Pons (tissue), 1 donor: ENCODE measurements at regions not wholly inside any gene's neighbourhood (a gene's known extent, or its start where the extent isn't known, plus 50 kb on each side); places are given as distances from the start of the nearest gene placed in this dataset.

Experiments
- DNase-seq: peaks from one replicate; pipeline ENCODE4 v3.0.0-alpha.2; 2016; ENCODE audit warnings: low spot score

DNA sequence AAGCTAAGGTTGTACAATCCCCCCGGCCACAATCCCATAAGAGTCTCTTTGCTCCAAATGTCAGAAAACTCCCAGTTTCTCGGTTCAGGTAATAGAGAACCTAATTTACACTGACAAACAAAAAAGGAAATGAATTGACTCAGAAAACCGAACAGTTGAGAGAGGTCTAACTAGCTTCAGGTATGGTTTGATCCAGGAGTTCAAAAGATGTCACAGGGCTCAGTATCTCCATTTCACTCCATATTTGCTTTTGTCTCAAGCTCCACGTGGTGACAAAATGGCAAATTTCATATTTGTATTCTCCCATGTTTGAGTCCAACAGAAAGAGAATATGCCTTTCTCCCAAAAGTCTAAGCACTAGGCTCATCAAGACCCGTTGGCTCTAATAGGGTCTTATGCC lies 117.4 kb downstream of the AXIN2 start:
- DNase-seq: no peak

DNA sequence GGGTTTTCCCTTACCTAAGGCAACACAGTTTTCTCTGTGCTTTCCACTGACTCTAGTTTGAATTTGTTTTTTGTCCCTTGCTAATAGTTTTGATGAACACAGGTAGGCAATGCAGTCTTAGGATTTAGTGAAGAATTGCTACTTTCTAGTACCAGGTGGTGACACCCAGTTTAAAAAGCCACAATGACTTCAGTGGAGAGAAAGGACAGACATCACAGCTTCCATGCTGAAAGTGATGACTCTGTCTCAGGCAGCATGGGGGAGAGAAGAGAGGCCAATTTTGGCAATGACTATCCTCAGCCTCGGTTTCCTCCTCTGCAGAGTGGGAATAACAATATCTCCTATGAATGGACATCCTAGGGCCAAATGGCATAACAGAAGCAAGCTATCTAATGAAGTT lies 118.8 kb downstream of the AXIN2 start:
- no peak for DNase-seq

DNA sequence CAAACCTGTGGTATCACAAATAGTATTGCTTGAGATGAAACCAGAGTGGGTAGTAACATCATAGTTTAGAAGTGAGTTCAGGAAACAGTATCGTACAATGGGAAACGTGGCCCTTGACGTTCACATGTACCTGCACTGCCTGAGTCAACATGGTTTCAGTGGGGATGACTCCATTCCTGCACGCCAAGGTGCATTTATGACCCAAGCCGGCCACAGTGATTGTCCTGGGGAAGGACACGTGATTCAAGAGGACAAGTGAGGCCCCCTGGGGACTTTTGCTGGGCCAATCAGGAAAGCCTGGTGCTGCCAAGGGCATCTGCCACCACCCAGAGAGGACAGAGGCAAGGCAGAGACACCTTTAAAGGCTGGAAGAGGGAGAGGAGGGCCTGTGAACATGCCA lies 119.2 kb downstream of the AXIN2 start:
- no peak for DNase-seq

DNA sequence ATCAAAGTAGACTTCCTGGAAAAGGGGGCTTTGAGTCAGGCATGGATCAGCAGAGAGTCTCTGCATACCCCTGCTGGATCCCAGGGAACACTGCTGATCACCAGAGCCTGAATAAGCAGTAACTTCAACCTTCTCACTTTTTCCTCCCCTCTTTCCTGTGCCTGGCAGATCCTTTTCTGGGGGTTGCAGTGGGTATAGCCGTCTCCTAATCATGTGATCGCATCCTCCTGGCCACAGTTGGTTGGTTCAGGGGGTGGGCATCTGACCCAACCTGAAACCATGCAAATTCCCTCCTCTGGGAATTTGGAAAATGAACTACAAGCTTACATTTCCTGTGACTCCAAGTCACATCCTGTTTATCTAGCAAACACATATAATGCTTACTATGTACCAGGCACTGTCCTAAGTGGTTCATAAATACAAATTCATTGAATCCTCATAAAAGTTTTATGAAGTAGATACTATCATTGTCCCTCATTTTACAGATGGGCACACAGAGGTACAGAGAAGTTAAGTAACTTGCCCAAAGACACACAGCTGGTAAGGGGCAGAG lies 120.3 kb downstream of the AXIN2 start:
- DNase-seq: no peak

DNA sequence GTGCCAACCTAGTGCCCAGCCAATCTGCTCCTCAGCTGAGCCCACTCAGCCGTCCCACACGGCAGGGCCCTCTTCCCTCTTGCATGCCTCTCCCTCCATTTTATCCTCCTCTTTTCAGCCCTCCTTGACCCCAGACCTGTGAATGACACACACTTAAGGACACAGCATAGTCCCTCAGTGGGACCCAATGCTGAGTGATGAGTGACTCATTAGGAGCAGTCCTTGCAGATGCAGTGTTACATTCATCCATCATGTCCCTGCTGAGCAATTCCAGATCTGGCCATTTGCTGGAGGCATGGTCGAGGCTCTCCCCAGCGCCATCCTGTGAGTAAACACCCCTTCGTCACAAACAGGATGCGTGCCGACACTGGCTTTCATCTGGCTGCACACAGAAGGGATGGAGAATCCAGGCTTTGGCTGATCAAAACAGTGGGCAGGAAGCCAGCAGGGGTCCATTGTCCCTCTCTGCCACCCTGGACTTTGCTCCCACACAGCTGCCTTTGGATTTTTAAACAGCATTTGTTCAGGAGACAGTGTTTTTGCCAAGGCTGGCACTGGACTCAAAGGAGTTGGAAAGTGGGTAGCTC lies 122.6 kb downstream of the AXIN2 start:
- DNase-seq: peak; percentile 15

DNA sequence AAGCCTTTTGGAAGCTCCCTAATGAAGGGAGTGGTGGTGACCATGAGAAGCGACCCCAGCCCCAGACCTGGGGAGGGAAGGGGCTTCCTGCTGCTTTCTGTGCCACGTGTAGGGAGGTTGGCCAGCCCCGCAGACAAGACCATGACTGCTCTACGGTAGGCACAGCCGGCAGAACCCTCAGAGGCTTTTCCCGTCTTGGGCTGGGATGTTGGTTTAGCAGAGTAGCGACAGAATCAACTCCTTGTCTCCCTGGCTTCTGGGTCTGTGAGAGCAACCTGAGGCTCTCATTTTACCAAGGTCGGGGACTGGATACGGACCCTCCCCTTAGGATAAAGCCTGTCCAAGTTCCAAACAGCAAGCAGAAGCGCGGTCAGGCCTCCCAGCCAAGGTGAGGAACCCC lies 123.3 kb downstream of the AXIN2 start:
- DNase-seq: no peak

DNA sequence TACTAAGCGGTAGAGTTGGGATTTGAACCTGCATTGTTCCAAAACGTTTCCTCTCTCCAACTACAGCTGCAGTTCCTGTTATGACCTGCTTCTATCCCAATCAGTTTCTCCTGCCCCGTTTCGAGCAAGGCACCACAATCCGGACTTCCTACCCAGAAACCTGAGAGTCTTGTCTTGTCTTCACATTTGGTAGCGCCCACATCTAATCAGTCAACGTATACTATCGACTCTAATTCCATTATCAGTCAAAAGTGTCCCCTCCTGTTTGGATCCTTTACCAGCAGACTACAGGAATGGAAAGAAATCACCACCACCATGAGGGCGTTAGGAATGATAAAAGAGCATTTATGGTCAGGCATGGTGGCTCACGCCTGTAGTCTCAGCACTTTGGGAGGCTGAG lies 124.6 kb downstream of the AXIN2 start:
- DNase-seq: no peak

DNA sequence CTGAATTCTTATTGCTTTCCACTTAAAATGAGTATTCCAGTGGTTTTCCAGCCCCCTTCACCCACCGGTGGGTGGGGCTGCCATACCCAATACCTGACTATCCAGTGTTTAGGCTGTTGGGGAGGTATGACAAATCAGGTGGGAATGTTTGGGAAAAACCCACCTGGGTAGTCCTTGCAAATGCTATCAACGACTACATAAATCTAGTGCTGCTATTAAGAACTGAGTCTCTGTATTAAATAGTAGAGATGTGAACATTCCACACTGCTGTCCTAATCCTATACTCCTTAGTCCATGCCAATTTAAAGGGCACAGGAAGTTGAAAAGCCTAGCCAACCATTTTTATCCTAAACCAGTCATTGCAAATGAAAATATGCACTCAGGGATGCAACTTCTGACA lies 126.6 kb downstream of the AXIN2 start:
- DNase-seq: no peak

DNA sequence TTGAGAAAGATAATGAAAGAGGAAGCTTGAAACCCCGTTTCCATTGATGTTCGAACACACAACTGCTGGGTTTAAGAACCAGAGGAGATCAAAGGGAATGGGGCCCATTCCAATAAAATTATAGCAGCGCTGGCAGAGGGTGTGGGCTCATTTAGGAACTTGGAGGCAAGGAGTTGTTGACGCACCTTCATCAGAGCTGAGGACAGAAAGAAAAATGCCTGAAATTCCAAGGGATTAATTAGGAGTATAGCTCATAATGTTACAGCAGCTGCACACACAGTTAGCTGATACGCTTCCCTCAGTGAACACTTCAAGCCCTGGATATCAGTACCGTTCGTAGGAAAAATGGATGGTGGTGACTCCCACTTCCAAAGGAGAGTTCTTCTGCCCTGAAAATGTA lies 127.2 kb downstream of the AXIN2 start:
- DNase-seq: no peak

DNA sequence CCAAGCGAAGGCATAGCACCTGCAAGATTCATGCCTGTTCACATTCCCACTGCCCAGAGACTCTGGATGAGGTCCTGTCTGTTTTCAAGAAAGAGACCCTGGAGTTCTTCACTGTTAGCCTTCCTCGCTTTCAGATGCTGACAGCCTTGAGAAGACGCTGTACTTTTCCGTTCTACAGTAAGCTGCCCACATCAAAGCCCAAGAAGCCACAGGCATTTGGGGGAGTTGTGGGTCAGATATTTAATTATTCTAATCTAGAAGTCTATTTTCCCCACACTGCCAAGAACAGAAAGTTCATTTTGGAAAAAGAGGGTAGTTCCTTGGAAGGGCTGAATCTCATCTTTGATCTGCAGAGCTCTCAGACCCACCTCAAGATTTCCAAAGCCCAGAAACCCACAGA lies 127.9 kb downstream of the AXIN2 start:
- DNase-seq: no peak

DNA sequence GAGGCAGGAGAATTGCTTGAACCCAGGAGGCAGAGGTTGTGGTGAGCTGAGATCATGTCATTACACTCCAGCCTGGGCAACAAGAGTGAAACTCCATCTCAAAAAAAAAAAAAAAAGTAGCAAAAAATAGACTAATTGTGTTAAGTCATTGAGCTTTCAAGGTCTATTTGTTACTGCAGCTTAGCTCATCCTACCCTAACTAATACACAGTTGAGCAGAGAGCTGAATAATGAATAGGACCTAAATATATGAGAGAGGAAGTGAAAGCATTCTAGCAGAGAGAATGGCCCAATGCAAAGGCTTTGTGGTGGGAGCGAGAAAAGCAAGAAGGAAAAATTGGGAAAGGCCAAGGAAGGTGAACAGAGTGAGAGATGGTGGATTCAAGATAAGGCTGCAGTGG lies 128.3 kb downstream of the AXIN2 start:
- no peak for DNase-seq

DNA sequence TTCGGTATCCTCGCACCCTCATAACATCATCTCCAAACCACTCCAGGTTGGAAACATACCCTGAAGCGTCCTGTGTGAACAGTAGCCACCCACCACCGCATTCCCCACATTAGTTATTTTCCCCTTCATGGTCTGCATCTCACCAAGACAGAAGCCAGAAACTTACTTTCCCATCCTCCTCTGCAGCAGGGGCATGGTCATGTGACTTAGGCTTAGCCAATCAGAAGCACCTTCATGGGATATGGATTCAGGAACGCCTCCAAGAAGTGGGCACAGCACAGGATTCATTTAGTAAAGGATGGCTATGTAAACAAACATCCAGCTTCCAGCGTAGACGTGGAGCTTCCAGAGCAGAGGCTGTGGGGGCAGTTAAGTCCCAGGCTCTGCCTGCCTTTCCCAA lies 130.3 kb downstream of the AXIN2 start:
- no peak for DNase-seq

DNA sequence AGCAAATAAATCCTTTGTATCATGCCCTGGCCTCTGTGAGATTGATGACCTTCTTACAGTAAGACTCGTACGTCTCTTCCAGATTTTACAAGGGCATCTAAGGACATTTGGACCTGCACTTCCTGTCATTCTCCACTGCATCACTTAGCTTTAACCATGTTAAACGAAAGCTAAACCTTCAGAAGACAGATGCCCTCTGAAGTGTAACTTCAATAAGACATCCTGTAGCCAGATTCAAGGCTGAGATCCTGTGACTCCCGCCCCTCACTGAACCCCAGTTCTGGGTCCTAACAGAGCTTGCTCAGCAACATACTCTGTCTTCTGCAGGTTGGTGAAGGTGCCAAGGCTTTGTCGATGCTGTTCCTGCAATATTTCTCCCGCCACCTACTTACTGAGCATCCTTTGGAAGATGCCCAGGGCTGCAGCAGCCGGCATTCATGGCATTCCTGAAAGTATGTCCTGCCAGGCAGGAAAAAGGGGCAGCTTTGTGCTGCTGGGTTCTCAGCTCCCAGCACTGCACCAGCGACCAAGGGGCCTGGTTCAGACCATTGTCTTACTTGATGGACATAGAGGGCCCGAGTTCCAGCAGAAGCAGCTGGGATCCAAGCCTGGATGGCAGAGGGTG lies 131.1 kb downstream of the AXIN2 start:
- no peak for DNase-seq

DNA sequence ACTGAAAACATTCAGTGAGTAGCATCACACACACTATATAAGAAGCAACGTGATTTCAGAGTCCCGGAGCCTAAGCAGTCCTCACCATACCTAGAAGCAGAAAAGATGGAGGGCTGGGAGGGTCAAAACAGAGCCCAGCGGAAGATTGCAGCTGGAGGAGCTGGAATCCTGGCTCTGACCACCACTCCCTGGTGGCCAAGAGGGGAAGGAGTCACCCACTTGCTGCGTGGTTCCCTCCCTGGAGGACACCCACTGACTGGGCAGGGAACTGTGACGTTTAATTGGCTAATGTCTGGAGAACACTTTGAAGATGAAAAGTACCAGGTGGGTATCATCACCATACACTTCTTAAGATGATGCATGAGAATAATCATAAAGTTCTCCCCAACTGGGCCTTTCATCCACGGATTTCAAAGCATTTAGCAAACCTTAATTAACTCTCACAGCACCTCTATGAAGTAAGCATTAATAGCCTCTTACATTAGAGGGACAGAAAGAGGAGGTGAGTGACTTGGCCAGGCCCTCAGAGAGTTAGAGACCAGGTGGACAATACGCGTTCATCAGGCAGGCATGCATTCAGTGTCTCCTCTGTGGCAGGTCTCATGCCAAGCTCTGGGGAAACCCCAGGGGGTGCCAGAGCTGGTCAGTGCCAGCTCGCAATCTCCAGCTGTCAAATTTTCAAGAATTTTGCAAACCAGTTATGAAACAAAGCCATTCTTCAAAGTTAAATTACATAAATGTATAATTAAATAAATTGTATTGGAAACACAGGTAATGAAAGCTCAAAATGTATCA lies 137.9 kb downstream of the AXIN2 start:
- DNase-seq: no peak

DNA sequence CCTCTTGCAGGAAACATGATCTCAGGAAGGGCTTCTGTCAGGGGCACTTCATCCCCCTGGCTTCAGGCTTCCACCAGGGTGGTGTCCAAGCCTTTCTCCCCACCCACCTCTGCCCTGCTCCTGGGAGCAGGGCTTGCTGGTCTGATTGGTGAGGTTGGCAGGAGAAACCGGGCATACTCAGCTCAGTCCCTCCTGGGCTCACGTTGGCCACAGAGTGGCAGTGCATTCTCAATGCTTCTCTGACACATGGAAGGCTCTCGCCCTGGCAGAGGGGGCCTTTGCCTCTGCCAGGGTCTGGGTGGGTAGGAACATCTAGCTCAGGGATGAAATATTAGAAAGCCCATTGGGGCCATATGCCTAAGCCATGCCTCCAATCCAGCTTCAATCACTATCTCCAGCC lies 142.8 kb downstream of the AXIN2 start:
- peak; percentile 9 for DNase-seq

DNA sequence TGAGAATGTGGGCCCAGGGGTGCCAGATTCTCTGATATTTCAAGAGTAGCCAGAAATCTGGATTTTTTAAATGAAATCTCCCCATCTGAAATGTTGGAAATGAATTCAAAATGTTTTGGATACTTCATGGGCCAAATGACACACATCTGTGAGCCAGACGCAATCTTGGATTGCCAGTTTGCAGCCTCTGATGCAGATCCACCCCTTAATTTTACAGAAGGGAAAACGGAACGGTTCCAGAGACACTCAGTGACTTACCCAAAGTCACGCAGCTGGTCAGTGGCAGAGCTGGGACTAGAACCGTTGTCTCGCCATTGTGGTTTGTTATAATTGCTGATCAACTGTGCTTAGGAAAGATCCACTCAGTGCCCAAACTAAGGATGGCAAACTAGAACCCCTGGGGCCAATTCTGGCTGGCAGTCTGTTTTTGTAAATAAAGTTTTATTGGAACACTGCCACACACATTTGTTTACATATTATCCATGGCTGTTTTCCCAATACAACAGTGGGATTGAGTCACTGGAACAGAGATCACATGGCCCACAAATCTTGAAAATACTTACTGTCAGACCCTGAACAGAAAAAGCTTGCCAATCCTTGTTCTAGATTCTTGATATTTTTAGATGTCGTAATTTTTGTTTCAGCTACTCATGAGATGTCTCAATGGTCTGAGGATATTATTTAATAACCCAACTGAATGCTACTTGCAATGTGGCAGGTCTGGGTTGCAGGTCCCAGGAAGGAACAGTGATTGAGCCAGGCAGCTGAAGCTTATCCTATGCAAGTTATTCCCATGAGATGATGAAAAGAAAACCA lies 143.8 kb downstream of the AXIN2 start:
- no peak for DNase-seq

DNA sequence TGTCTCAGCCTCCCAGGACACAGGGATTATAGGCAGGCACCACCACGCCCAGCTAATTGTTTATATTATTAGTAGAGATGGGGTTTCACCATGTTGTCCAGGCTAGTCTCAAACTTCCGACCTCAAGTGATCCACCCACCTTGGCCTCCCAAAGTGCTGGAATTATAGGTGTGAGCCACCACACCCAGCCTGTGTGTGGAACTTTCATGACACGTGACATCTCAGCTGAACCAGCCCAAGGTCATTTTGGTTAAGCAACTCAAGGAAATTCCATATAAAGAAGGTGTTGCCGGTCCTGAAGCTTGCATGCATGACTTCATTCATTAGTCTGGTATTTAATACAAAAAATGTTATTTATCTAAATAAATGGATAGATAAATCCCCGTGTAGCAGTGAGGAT lies 145.5 kb downstream of the AXIN2 start:
- DNase-seq: no peak

DNA sequence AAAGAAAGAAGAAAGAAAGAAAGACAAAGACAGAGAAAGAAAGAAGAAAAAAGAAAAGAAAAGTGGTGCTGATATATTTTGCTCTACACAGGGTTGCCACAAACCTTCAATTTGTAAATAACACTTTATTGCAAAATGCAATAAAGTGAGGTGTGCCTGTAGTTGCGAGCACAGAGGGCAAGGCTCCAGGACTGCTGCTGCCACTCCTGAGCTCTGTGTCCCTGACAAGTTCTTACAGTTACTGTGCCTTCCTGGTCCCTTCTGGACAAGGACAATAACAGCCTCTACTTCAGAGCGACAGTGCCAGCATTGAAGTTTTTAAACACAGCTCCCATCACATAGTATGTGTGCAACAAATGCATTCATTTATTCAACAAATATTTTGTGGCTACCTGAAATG lies 148.1 kb downstream of the AXIN2 start:
- DNase-seq: no peak

DNA sequence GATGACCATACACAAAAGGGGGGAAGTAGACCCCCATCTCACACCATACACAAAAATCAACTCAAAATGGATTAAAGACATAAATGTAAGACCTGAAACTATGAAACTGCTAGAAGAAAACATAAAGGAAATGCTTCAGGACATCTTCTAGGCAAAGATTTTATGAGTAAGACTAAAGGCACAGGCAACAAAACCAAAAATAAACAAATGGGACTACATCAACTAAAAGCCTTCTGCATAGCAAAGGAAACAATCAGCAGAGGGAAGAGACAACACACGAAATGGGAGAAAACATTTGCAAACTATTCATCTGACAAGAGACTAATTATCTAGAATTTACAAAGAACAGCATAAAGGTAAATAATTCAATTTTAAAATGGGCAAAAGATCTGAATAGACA lies 152.1 kb downstream of the AXIN2 start:
- DNase-seq: no peak

DNA sequence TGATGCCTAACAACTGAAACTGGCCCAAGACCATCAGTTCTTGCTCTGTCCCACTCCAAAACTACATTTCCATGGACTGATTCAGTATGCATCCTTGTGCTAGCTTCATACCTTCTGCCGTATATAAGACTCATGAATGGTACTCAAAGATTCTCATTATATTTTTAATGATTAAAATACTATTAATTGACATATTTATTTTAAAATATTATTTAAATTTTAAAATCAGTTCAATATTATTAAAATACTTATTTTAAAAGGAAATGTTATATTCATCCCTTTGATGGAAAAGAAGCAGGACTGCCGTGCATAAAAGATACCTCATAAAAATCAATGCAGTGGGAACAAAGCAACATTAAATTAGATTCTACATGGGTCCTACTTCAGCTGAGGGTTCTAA lies 153.4 kb downstream of the AXIN2 start:
- no peak for DNase-seq

DNA sequence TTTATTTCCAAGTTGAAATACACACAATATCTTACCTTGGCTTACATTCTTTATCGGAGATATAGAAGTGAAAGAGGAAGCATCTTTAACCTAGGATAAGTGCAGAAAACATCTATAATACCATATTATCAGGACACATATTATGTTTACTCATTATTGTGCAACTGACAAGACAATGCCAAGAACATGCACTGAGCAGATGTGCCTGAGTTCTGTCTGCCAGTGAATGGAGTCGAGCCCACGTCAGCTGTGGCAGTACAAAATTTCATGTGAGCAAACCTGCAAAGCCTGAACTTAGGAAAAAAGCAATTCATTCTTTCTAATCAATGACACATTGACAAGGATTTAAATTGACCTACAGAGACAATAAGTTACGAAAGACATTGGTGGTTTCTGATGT lies 154.4 kb downstream of the AXIN2 start:
- no peak for DNase-seq

DNA sequence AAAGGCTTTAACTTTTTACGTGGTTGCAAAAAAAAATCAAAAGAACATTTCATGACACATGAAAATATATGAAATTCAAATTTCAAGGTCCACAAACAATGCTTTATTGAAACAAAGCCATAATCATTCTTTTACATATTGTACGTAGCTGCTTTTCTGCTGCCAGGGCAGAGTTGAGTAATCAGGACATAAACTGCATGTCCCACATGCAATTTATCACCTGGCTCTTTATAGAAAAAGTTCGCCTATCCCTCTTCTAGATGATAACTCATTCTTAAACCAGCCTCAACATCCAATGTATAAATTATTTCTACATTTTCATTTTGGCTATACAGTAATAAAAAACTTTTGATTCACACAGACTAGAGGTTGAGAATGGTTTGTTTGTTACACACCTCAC lies 154.9 kb downstream of the AXIN2 start:
- no peak for DNase-seq

DNA sequence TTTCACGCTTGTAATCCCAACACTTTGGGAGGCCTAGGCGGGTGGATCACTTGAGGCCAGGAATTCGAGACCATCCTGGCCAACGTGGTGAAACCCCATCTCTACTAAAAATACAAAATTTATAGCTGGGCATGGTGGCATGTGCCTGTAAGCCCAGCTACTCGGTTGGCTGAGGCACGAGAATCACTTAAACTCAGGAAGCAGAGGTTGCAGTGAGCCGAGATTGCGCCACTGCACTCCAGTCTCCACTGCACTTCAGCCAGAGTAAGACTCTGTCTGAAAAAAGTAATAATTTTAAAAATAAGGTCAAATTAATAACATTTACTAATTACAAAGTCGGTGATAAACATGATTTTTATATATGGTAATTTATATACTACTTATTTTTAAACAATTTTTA lies 155.9 kb downstream of the AXIN2 start:
- DNase-seq: no peak
